ENCODE measurements at regions not wholly inside any gene's neighbourhood (a gene's known extent, or its start where the extent isn't known, plus 50 kb on each side); places are given as distances from the start of the nearest gene placed in this dataset.
"Not testable (repeated sequence)": the region's sequence is repeated elsewhere in the genome, so short reads cannot be mapped to it uniquely, and the experiment has no call there.

GRCh38 chr5:101717721-101718120 is 578.4 kb downstream of the SLCO4C1 start:
- Histone ChIP-seq H3K27ac (ENCODE audit: low read depth, low read length) (no peak overlapping the region), H3K9ac (ENCODE audit: low read length in 5 of 5) (no peak overlapping the region), H3K9me3 (ENCODE audit: control insufficient read depth in 5 of 5, low read length in 5 of 5) (no peaks in the 10 kb centered on the region), H3K4me3 (ENCODE audit: low read depth in 1 of 5, low read length in 5 of 5) (no peak overlapping the region), H3K36me3 (ENCODE audit: control insufficient read depth in 5 of 5, insufficient read depth in 5 of 5, low read length in 5 of 5) (no peaks in the 10 kb centered on the region), H3K4me1 (ENCODE audit: control insufficient read depth in 5 of 5, insufficient read depth in 5 of 5, low read length in 5 of 5) (no peaks in the 10 kb centered on the region), H3K27me3 (ENCODE audit: control insufficient read depth in 5 of 5, insufficient read depth in 4 of 5, low read length in 5 of 5) (no peaks in the 10 kb centered on the region)

GRCh38 chr5:101716941-101717340 is 579.1 kb downstream of the SLCO4C1 start:
- Histone ChIP-seq H3K36me3 (ENCODE audit: control insufficient read depth in 5 of 5, insufficient read depth in 5 of 5, low read length in 5 of 5) (no peaks in the 10 kb centered on the region), H3K9ac (ENCODE audit: low read length in 5 of 5) (no peak overlapping the region), H3K4me1 (ENCODE audit: control insufficient read depth in 5 of 5, insufficient read depth in 5 of 5, low read length in 5 of 5) (no peaks in the 10 kb centered on the region), H3K27me3 (ENCODE audit: control insufficient read depth in 5 of 5, insufficient read depth in 4 of 5, low read length in 5 of 5) (no peaks in the 10 kb centered on the region), H3K27ac (ENCODE audit: low read depth, low read length) (no peak overlapping the region), H3K9me3 (ENCODE audit: control insufficient read depth in 5 of 5, low read length in 5 of 5) (no peaks in the 10 kb centered on the region), H3K4me3 (ENCODE audit: low read depth in 1 of 5, low read length in 5 of 5) (no peak overlapping the region)

- not testable (repeated sequence) for H3K27ac ChIP-seq (ENCODE audit: low read depth, low read length); H3K4me3 ChIP-seq (ENCODE audit: low read depth in 1 of 5, low read length in 5 of 5); H3K27me3 ChIP-seq (ENCODE audit: control insufficient read depth in 5 of 5, insufficient read depth in 4 of 5, low read length in 5 of 5); H3K4me1 ChIP-seq (ENCODE audit: control insufficient read depth in 5 of 5, insufficient read depth in 5 of 5, low read length in 5 of 5); H3K9me3 ChIP-seq (ENCODE audit: control insufficient read depth in 5 of 5, low read length in 5 of 5); H3K9ac ChIP-seq (ENCODE audit: low read length in 5 of 5); H3K36me3 ChIP-seq (ENCODE audit: control insufficient read depth in 5 of 5, insufficient read depth in 5 of 5, low read length in 5 of 5)
These were observed 580.3 kb downstream of the SLCO4C1 start for GRCh38 chr5:101715790-101716189.

GRCh38 chr5:101689306-101689705 is 606.8 kb downstream of the SLCO4C1 start:
- H3K27me3 ChIP-seq (ENCODE audit: control insufficient read depth in 5 of 5, insufficient read depth in 4 of 5, low read length in 5 of 5) = no peaks in the 10 kb centered on the region
- H3K9ac ChIP-seq (ENCODE audit: low read length in 5 of 5) = no peak overlapping the region
- no peaks in the 10 kb centered on the region for H3K9me3 ChIP-seq (ENCODE audit: control insufficient read depth in 5 of 5, low read length in 5 of 5)
- peaks cover 0 to 17% (median 0%) of the 10 kb centered on the region in 5 donors for H3K4me1 ChIP-seq (ENCODE audit: control insufficient read depth in 5 of 5, insufficient read depth in 5 of 5, low read length in 5 of 5)
- no peaks in the 10 kb centered on the region for H3K36me3 ChIP-seq (ENCODE audit: control insufficient read depth in 5 of 5, insufficient read depth in 5 of 5, low read length in 5 of 5)
- no peak overlapping the region for H3K4me3 ChIP-seq (ENCODE audit: low read depth in 1 of 5, low read length in 5 of 5)
- no peak overlapping the region for H3K27ac ChIP-seq (ENCODE audit: low read depth, low read length)

GRCh38 chr5:101688156-101688555 is 607.9 kb downstream of the SLCO4C1 start:
- Histone ChIP-seq H3K27me3 (ENCODE audit: control insufficient read depth in 5 of 5, insufficient read depth in 4 of 5, low read length in 5 of 5) (no peaks in the 10 kb centered on the region), H3K27ac (ENCODE audit: low read depth, low read length) (no peak overlapping the region), H3K9me3 (ENCODE audit: control insufficient read depth in 5 of 5, low read length in 5 of 5) (no peaks in the 10 kb centered on the region), H3K36me3 (ENCODE audit: control insufficient read depth in 5 of 5, insufficient read depth in 5 of 5, low read length in 5 of 5) (no peaks in the 10 kb centered on the region), H3K9ac (ENCODE audit: low read length in 5 of 5) (no peak overlapping the region), H3K4me3 (ENCODE audit: low read depth in 1 of 5, low read length in 5 of 5) (no peak overlapping the region), H3K4me1 (ENCODE audit: control insufficient read depth in 5 of 5, insufficient read depth in 5 of 5, low read length in 5 of 5) (peaks cover 0 to 17% (median 0%) of the 10 kb centered on the region in 5 donors)

GRCh38 chr5:101687349-101687985 is 608.6 kb downstream of the SLCO4C1 start:
- Histone ChIP-seq H3K9ac (ENCODE audit: low read length in 5 of 5) (no peak overlapping the region), H3K27ac (ENCODE audit: low read depth, low read length) (no peak overlapping the region), H3K9me3 (ENCODE audit: control insufficient read depth in 5 of 5, low read length in 5 of 5) (no peaks in the 10 kb centered on the region), H3K4me1 (ENCODE audit: control insufficient read depth in 5 of 5, insufficient read depth in 5 of 5, low read length in 5 of 5) (peaks cover 0 to 17% (median 0%) of the 10 kb centered on the region in 5 donors), H3K4me3 (ENCODE audit: low read depth in 1 of 5, low read length in 5 of 5) (no peak overlapping the region), H3K36me3 (ENCODE audit: control insufficient read depth in 5 of 5, insufficient read depth in 5 of 5, low read length in 5 of 5) (no peaks in the 10 kb centered on the region), H3K27me3 (ENCODE audit: control insufficient read depth in 5 of 5, insufficient read depth in 4 of 5, low read length in 5 of 5) (no peaks in the 10 kb centered on the region)

GRCh38 chr5:101686536-101687157 is 609.4 kb downstream of the SLCO4C1 start:
- Histone ChIP-seq H3K36me3 (ENCODE audit: control insufficient read depth in 5 of 5, insufficient read depth in 5 of 5, low read length in 5 of 5) (no peaks in the 10 kb centered on the region), H3K4me1 (ENCODE audit: control insufficient read depth in 5 of 5, insufficient read depth in 5 of 5, low read length in 5 of 5) (peaks cover 0 to 17% (median 0%) of the 10 kb centered on the region in 5 donors), H3K9me3 (ENCODE audit: control insufficient read depth in 5 of 5, low read length in 5 of 5) (no peaks in the 10 kb centered on the region), H3K27me3 (ENCODE audit: control insufficient read depth in 5 of 5, insufficient read depth in 4 of 5, low read length in 5 of 5) (no peaks in the 10 kb centered on the region), H3K27ac (ENCODE audit: low read depth, low read length) (no peak overlapping the region), H3K4me3 (ENCODE audit: low read depth in 1 of 5, low read length in 5 of 5) (no peak overlapping the region), H3K9ac (ENCODE audit: low read length in 5 of 5) (no peak overlapping the region)

- no peak overlapping the region for H3K9ac ChIP-seq (ENCODE audit: low read length in 5 of 5)
These were observed 616.3 kb downstream of the SLCO4C1 start for GRCh38 chr5:101679816-101680215.

GRCh38 chr5:101678481-101679193 is 617.4 kb downstream of the SLCO4C1 start:
- H3K27me3 ChIP-seq (ENCODE audit: control insufficient read depth in 5 of 5, insufficient read depth in 4 of 5, low read length in 5 of 5) = no peaks in the 10 kb centered on the region
- no peak overlapping the region for H3K9ac ChIP-seq (ENCODE audit: low read length in 5 of 5)
- H3K4me1 ChIP-seq (ENCODE audit: control insufficient read depth in 5 of 5, insufficient read depth in 5 of 5, low read length in 5 of 5) = peaks cover 0 to 11% (median 3%) of the 10 kb centered on the region in 5 donors
- H3K9me3 ChIP-seq (ENCODE audit: control insufficient read depth in 5 of 5, low read length in 5 of 5) = no peaks in the 10 kb centered on the region
- H3K27ac ChIP-seq (ENCODE audit: low read depth, low read length) = no peak overlapping the region
- H3K4me3 ChIP-seq (ENCODE audit: low read depth in 1 of 5, low read length in 5 of 5) = peak overlapping the region in 1 of 5 donors; percentile 37
- no peaks in the 10 kb centered on the region for H3K36me3 ChIP-seq (ENCODE audit: control insufficient read depth in 5 of 5, insufficient read depth in 5 of 5, low read length in 5 of 5)

More at GRCh38 chr5:101679816-101680215, 616.3 kb downstream of the SLCO4C1 start:
- H3K27ac ChIP-seq (ENCODE audit: low read depth, low read length) = no peak overlapping the region
- H3K4me3 ChIP-seq (ENCODE audit: low read depth in 1 of 5, low read length in 5 of 5) = no peak overlapping the region
- H3K4me1 ChIP-seq (ENCODE audit: control insufficient read depth in 5 of 5, insufficient read depth in 5 of 5, low read length in 5 of 5) = peaks cover 0 to 11% (median 3%) of the 10 kb centered on the region in 5 donors
- H3K36me3 ChIP-seq (ENCODE audit: control insufficient read depth in 5 of 5, insufficient read depth in 5 of 5, low read length in 5 of 5) = no peaks in the 10 kb centered on the region
- no peaks in the 10 kb centered on the region for H3K27me3 ChIP-seq (ENCODE audit: control insufficient read depth in 5 of 5, insufficient read depth in 4 of 5, low read length in 5 of 5)
- H3K9me3 ChIP-seq (ENCODE audit: control insufficient read depth in 5 of 5, low read length in 5 of 5) = no peaks in the 10 kb centered on the region

- Histone ChIP-seq H3K4me1 (ENCODE audit: control insufficient read depth in 5 of 5, insufficient read depth in 5 of 5, low read length in 5 of 5) (peaks cover 0 to 11% (median 3%) of the 10 kb centered on the region in 5 donors), H3K27ac (ENCODE audit: low read depth, low read length) (no peak overlapping the region), H3K9ac (ENCODE audit: low read length in 5 of 5) (no peak overlapping the region), H3K27me3 (ENCODE audit: control insufficient read depth in 5 of 5, insufficient read depth in 4 of 5, low read length in 5 of 5) (no peaks in the 10 kb centered on the region), H3K4me3 (ENCODE audit: low read depth in 1 of 5, low read length in 5 of 5) (no peak overlapping the region), H3K9me3 (ENCODE audit: control insufficient read depth in 5 of 5, low read length in 5 of 5) (no peaks in the 10 kb centered on the region), H3K36me3 (ENCODE audit: control insufficient read depth in 5 of 5, insufficient read depth in 5 of 5, low read length in 5 of 5) (no peaks in the 10 kb centered on the region)
These were observed 618.1 kb downstream of the SLCO4C1 start for GRCh38 chr5:101677961-101678360.
